Psoas muscle (tissue), 7 donors: ENCODE measurements at regions not wholly inside any gene's neighbourhood (a gene's known extent, or its start where the extent isn't known, plus 50 kb on each side); places are given as distances from the start of the nearest gene placed in this dataset.

Source experiments
- ATAC-seq, 4 donors: fragments of 200-7000 bp; cut with Tn5 transposase; one replicate each; pipeline ENCODE4 v1.9.1; 2020; ENCODE audit warnings: moderate library complexity in 3 of 4, mild to moderate bottlenecking in 2 of 4
- DNase-seq, 2 donors: peaks; one replicate each; pipeline ENCODE4 v3.0.0-alpha.2; 2020
- H3K27ac ChIP-seq: fragments of 200-600 bp; one replicate; pipeline ENCODE4 v1.8.0; 2022
- H3K27me3 ChIP-seq, 3 donors: fragments of 200-600 bp in 1 of 3; one replicate each; pipeline versions ENCODE4 v1.6.1 to v1.8.0; 2013 to 2022; ENCODE audit warnings: low read length in 2 of 3, mild to moderate bottlenecking in 2 of 3, moderate library complexity in 1 of 3; ENCODE audit not compliant: insufficient read depth in 3 of 3
- H3K36me3 ChIP-seq, 2 donors: fragments of 200-600 bp in 1 of 2; one replicate each; pipeline versions ENCODE4 v1.6.1 to v1.8.0; 2013 to 2022; ENCODE audit warnings: low read depth in 1 of 2, mild to moderate bottlenecking in 1 of 2, moderate library complexity in 1 of 2; ENCODE audit not compliant: insufficient read depth in 1 of 2
- H3K4me1 ChIP-seq: fragments of 200-600 bp; one replicate; pipeline ENCODE4 v1.8.0; 2022
- H3K4me3 ChIP-seq: fragments of 200-600 bp; one replicate; pipeline ENCODE4 v1.8.0; 2022; ENCODE audit warnings: mild to moderate bottlenecking
- H3K9me3 ChIP-seq: fragments of 200-600 bp; one replicate; pipeline ENCODE4 v1.8.0; 2022
- CTCF ChIP-seq: fragments of 200-600 bp; IDR thresholded peaks from one replicate; pipeline ENCODE4 v1.8.0; 2022; ENCODE audit warnings: antibody characterized with exemption
- WGBS, 3 donors: extraction: QIAGEN DNeasy Blood & Tissue Kit; methylation state at CpG; one replicate each; pipeline versions ENCODE4 v1.1.6 to v1.1.7; 2013; 5-methylcytosine and 5-hydroxymethylcytosine counted together
- intact Hi-C, 2 donors: fragments of 100-400 bp; cut with DNase I; formaldehyde crosslinking; loops; one replicate each; pipeline versions ENCODE4 v1.11.0 to v1.14.2; 2022
- donor health status: healthy with polysubstance abuse.
- donor health status: DM: no; HTN: no; CAD: no; lungs with moderate emphysema.
- donor health status: Bipolar disorder and iron deficiency.
- donor health status: healthy.
- donor health status: DM: yes; HTN: yes; CAD: no.
- donor health status: DM: no; HTN: no; CAD: no.
- donor health status: DM: yes; HTN: yes; CAD: no.

GRCh38 chr1:68329096-68329835 lies 96.9 kb upstream of the WLS start:
- WGBS, 3 donors, result 19 to 41% (median 33%) methylated on average over 1 of the region's 1 CpG
- H3K4me3 ChIP-seq, result no peak overlapping the region
- no peak for TF ChIP-seq CTCF
- no peak overlapping the region for H3K27ac ChIP-seq
- no peaks in the 10 kb centered on the region for H3K4me1 ChIP-seq
- ATAC-seq (no peak), DNase-seq (no peak)
- H3K36me3 ChIP-seq, result no peaks in the 10 kb centered on the region
- intact Hi-C loops, result no loop called here
- no peaks in the 10 kb centered on the region for H3K9me3 ChIP-seq
- H3K27me3 ChIP-seq, result no peaks in the 10 kb centered on the region

GRCh38 chr1:68328490-68328889 lies 96.2 kb upstream of the WLS start:
- intact Hi-C loops, result no loop called here
- no peak for TF ChIP-seq CTCF
- no peaks in the 10 kb centered on the region for H3K4me1 ChIP-seq
- DNase-seq (no peak), ATAC-seq (no peak)
- no peaks in the 10 kb centered on the region for H3K36me3 ChIP-seq
- H3K27me3 ChIP-seq, result no peaks in the 10 kb centered on the region
- no peak overlapping the region for H3K4me3 ChIP-seq
- H3K27ac ChIP-seq, result no peak overlapping the region
- H3K9me3 ChIP-seq, result no peaks in the 10 kb centered on the region
- 97 to 100% (median 100%) methylated on average over 1 of the region's 1 CpG for WGBS, 3 donors

- H3K4me1 ChIP-seq, result no peaks in the 10 kb centered on the region
Measured at GRCh38 chr1:68327414-68327813, 95.1 kb upstream of the WLS start.

GRCh38 chr1:68326481-68326880 lies 94.2 kb upstream of the WLS start:
- no peak for ATAC-seq
- H3K27ac ChIP-seq, result no peak overlapping the region

More at GRCh38 chr1:68327414-68327813, 95.1 kb upstream of the WLS start:
- ATAC-seq (peak in 1 of 4 donors; percentile 35), DNase-seq (no peak)
- Histone ChIP-seq H3K9me3 (no peaks in the 10 kb centered on the region), H3K27ac (no peak overlapping the region), H3K36me3 (no peaks in the 10 kb centered on the region), H3K27me3 (no peaks in the 10 kb centered on the region), H3K4me3 (no peak overlapping the region)
- intact Hi-C loops, result no loop called here
- TF ChIP-seq CTCF, result no peak
- 52 to 63% (median 62%) methylated on average over 3 of the region's 3 CpGs for WGBS, 3 donors

More at GRCh38 chr1:68326481-68326880, 94.2 kb upstream of the WLS start:
- no peak for TF ChIP-seq CTCF
- no peaks in the 10 kb centered on the region for H3K4me1 ChIP-seq
- H3K4me3 ChIP-seq, result no peak overlapping the region
- no peaks in the 10 kb centered on the region for H3K36me3 ChIP-seq
- H3K9me3 ChIP-seq, result no peaks in the 10 kb centered on the region
- no peak for DNase-seq
- intact Hi-C loops, result no loop called here
- no peaks in the 10 kb centered on the region for H3K27me3 ChIP-seq
- WGBS, 3 donors, result 76 to 90% (median 78%) methylated on average over 2 of the region's 2 CpGs
